Transverse colon (tissue), 3 donors: ENCODE measurements at regions not wholly inside any gene's neighbourhood (a gene's known extent, or its start where the extent isn't known, plus 50 kb on each side); places are given as distances from the start of the nearest gene placed in this dataset.

Experiments used
- CTCF ChIP-seq, 5 experiments: fragments of 200-600 bp in 3 of 5; fragments of 450-650 bp in 2 of 5; sonication (generic) in 3 of 5; IDR thresholded peaks; 1 replicate in 2 of 5; 2 replicates in 3 of 5; pipeline ENCODE4 v1.5.1; 2016 to 2017; ENCODE audit warnings: antibody characterized with exemption in 5 of 5, inconsistent platforms in 3 of 5, mild to moderate bottlenecking in 2 of 5, moderate library complexity in 1 of 5
- POLR2A ChIP-seq: fragments of 450-650 bp; IDR thresholded peaks from one replicate; pipeline ENCODE4 v1.6.1; 2016; ENCODE audit warnings: antibody characterized with exemption, mild to moderate bottlenecking, moderate library complexity

DNA sequence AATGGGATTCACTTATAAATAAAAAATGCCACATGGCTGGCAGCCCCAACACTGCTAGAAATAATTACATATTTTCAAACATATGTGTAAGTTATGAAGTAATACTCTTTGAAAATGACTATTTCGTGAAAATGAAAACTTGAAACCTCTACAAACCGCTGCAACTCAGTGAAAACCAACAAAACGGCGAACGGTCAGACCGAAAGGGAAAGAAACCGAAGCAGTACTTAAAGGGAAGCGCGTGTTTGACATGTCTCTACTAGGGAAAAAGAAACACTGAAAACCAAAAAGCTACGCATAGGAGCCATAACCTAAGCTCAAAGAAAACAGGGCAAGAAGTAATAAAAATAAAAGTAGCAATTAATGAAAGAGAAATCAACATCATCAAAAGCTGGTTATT is 121.0 kb upstream of the GGTLC1 start:
- TF ChIP-seq POLR2A (no peak), CTCF (IDR thresholded peaks at IDR 0.05) (no peak)
